ENCODE measurements at regions not wholly inside any gene's neighbourhood (a gene's known extent, or its start where the extent isn't known, plus 50 kb on each side); places are given as distances from the start of the nearest gene placed in this dataset.

GRCh38 chr1:170853867-170854266, 81.5 kb upstream of the MROH9 start:
- TF ChIP-seq CTCF (IDR thresholded peaks at IDR 0.05) (no peak), EZH2phosphoT487 (IDR thresholded peaks at IDR 0.05) (no peak), EZH2 (IDR thresholded peaks at IDR 0.05) (no peak)
